Panc1 (cell line): ENCODE measurements at regions not wholly inside any gene's neighbourhood (a gene's known extent, or its start where the extent isn't known, plus 50 kb on each side); places are given as distances from the start of the nearest gene placed in this dataset.

Experiments used
- ATAC-seq: fragments of 200-7000 bp; cut with Tn5 transposase; 2 replicates; pipeline ENCODE4 v1.9.1; 2020; ENCODE audit warnings: mild to moderate bottlenecking, moderate library complexity
- BruUV-seq: library from RNA; stranded (reverse); fragments of 400-500 nt; replicated peaks from 2 replicates; lab custom pipeline; 2021; lab: Mats Ljungman, UMichigan
- CTCF ChIA-PET: fragments of 300-600 bp; sonication (Branson Sonifier 250); formaldehyde crosslinking; loops from one replicate; lab custom pipeline; 2022; ENCODE audit warnings: antibody characterized with exemption; lab: Charles Lee
- POLR2A ChIA-PET: fragments of 300-600 bp; sonication (Branson Sonifier 250); formaldehyde crosslinking; loops from one replicate; lab custom pipeline; 2022; ENCODE audit warnings: antibody characterized with exemption; lab: Charles Lee
- DNase-seq: peaks from one replicate; pipeline ENCODE4 v3.0.0-alpha.2; 2010; ENCODE audit warnings: low read depth, low spot score
- H3K27ac ChIP-seq: 2 replicates; pipeline ENCODE4 v1.5.1; 2011; ENCODE audit warnings: mild to moderate bottlenecking, low read length, inconsistent platforms
- H3K27me3 ChIP-seq: fragments of 200-500 bp; sonication (Bioruptor generic); 2 replicates; pipeline ENCODE4 v1.6.0; 2014; ENCODE audit warnings: low read length, inconsistent platforms; ENCODE audit not compliant: control insufficient read depth, insufficient read depth
- H3K36me3 ChIP-seq: fragments of 200-500 bp; sonication (Bioruptor generic); 2 replicates; pipeline ENCODE4 v1.5.1; 2014; ENCODE audit warnings: inconsistent platforms, mild to moderate bottlenecking, low read length, moderate library complexity; ENCODE audit not compliant: control insufficient read depth, insufficient read depth
- H3K4me1 ChIP-seq: 2 replicates; pipeline ENCODE4 v1.5.1; 2011; ENCODE audit warnings: inconsistent platforms, mild to moderate bottlenecking, low read length, moderate library complexity; ENCODE audit not compliant: control insufficient read depth, insufficient read depth
- H3K4me3 ChIP-seq, 2 experiments: 2 replicates each; pipeline ENCODE4 v1.5.1; 2011 to 2012; ENCODE audit warnings: low read depth in 2 of 2, low read length in 2 of 2, mild to moderate bottlenecking in 2 of 2, inconsistent platforms in 1 of 2, moderate library complexity in 1 of 2
- H3K9me3 ChIP-seq: fragments of 200-500 bp; sonication (Bioruptor generic); 2 replicates; pipeline ENCODE4 v1.5.1; 2014; ENCODE audit warnings: low read depth, mild to moderate bottlenecking, inconsistent platforms, low read length, moderate library complexity; ENCODE audit not compliant: control insufficient read depth, insufficient read depth
- POLR2AphosphoS5 ChIP-seq: IDR thresholded peaks from 2 replicates; pipeline ENCODE4 v1.6.1; 2012; ENCODE audit warnings: mild to moderate bottlenecking, low read depth, low read length, moderate library complexity
- SIN3A ChIP-seq: IDR thresholded peaks from 2 replicates; pipeline ENCODE4 v1.6.1; 2012; ENCODE audit warnings: low read depth, mild to moderate bottlenecking, low read length, moderate library complexity, borderline replicate concordance; ENCODE audit not compliant: insufficient read depth
- TCF7L2 ChIP-seq: IDR thresholded peaks from 2 replicates; pipeline ENCODE4 v1.6.1; 2011; ENCODE audit warnings: mild to moderate bottlenecking, low read depth, low read length, inconsistent platforms
- in situ Hi-C: cut with HindIII; loops from 2 replicates; pipeline ENCODE4 v1.10.0; 2016; ENCODE audit warnings: low sequenced_read_pairs, low pct_unique_long_range_greater_than_20kb
- intact Hi-C: fragments of 100-400 bp; cut with micrococcal nuclease; formaldehyde crosslinking; loops from one replicate; pipeline ENCODE4 v1.10.0; 2022; ENCODE audit not compliant: unreplicated experiment
- TF ChIP-seq, protein P1 (sequence below): fragments of 450-650 bp; IDR thresholded peaks from 2 replicates; pipeline ENCODE4 v1.5.1; 2017; ENCODE audit warnings: mild to moderate bottlenecking
- TF ChIP-seq, protein P2 (sequence below), 2 experiments: IDR thresholded peaks; 2 replicates each; pipeline ENCODE4 v1.6.1; 2011 to 2012; ENCODE audit warnings: low read depth in 2 of 2, control low read depth in 1 of 2, low read length in 1 of 2, mild to moderate bottlenecking in 1 of 2, moderate library complexity in 1 of 2; ENCODE audit not compliant: insufficient read depth in 1 of 2

DNA sequence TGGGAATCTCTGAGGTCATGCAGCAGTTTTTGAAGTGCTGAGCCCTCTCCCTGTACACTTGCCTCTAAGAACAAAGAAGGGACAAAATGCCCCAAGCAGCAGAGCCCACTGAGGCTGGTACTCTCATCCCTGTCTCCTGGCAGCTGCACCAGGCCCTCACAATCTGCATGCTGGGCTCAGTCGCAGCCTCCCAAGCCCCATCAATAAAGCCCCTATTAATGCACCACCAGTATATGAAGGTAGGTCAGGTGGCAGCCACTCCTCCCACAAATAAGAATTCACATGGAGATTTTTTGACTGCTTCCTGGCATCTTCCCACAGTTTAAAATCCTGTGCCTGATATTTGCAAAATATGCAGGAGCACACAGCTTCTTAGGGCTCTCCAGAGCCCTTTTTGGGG lies 181.2 kb upstream of the PALMD start:
- Histone ChIP-seq H3K36me3 (no peaks in the 10 kb centered on the region), H3K4me3 (no peak overlapping the region), H3K27ac (no peak overlapping the region), H3K9me3 (no peaks in the 10 kb centered on the region), H3K4me1 (no peaks in the 10 kb centered on the region), H3K27me3 (no peaks in the 10 kb centered on the region)
- ChIA-PET CTCF (no interaction called here), POLR2A (interaction anchor here (0.6 kb wide), 1 partner anchor 695 kb away, joined by 3 read pairs; no protein-coding TSS in a partner anchor)
- in situ Hi-C loops = no loop called here
- DNase-seq (no peak), ATAC-seq (no peak)
- no TSS peak for BruUV-seq
- TF ChIP-seq, protein P1, sequence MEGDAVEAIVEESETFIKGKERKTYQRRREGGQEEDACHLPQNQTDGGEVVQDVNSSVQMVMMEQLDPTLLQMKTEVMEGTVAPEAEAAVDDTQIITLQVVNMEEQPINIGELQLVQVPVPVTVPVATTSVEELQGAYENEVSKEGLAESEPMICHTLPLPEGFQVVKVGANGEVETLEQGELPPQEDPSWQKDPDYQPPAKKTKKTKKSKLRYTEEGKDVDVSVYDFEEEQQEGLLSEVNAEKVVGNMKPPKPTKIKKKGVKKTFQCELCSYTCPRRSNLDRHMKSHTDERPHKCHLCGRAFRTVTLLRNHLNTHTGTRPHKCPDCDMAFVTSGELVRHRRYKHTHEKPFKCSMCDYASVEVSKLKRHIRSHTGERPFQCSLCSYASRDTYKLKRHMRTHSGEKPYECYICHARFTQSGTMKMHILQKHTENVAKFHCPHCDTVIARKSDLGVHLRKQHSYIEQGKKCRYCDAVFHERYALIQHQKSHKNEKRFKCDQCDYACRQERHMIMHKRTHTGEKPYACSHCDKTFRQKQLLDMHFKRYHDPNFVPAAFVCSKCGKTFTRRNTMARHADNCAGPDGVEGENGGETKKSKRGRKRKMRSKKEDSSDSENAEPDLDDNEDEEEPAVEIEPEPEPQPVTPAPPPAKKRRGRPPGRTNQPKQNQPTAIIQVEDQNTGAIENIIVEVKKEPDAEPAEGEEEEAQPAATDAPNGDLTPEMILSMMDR = no peak
- TF ChIP-seq POLR2AphosphoS5 = no peak
- no peak for TF ChIP-seq SIN3A
- TF ChIP-seq, protein P2, sequence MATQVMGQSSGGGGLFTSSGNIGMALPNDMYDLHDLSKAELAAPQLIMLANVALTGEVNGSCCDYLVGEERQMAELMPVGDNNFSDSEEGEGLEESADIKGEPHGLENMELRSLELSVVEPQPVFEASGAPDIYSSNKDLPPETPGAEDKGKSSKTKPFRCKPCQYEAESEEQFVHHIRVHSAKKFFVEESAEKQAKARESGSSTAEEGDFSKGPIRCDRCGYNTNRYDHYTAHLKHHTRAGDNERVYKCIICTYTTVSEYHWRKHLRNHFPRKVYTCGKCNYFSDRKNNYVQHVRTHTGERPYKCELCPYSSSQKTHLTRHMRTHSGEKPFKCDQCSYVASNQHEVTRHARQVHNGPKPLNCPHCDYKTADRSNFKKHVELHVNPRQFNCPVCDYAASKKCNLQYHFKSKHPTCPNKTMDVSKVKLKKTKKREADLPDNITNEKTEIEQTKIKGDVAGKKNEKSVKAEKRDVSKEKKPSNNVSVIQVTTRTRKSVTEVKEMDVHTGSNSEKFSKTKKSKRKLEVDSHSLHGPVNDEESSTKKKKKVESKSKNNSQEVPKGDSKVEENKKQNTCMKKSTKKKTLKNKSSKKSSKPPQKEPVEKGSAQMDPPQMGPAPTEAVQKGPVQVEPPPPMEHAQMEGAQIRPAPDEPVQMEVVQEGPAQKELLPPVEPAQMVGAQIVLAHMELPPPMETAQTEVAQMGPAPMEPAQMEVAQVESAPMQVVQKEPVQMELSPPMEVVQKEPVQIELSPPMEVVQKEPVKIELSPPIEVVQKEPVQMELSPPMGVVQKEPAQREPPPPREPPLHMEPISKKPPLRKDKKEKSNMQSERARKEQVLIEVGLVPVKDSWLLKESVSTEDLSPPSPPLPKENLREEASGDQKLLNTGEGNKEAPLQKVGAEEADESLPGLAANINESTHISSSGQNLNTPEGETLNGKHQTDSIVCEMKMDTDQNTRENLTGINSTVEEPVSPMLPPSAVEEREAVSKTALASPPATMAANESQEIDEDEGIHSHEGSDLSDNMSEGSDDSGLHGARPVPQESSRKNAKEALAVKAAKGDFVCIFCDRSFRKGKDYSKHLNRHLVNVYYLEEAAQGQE (IDR thresholded peaks at IDR 0.05; ENCODE audit: insufficient read depth in 1 of 2, low read depth in 2 of 2, low read length in 1 of 2) = no peak
- no peak for TF ChIP-seq TCF7L2
- intact Hi-C loops = no loop called here

DNA sequence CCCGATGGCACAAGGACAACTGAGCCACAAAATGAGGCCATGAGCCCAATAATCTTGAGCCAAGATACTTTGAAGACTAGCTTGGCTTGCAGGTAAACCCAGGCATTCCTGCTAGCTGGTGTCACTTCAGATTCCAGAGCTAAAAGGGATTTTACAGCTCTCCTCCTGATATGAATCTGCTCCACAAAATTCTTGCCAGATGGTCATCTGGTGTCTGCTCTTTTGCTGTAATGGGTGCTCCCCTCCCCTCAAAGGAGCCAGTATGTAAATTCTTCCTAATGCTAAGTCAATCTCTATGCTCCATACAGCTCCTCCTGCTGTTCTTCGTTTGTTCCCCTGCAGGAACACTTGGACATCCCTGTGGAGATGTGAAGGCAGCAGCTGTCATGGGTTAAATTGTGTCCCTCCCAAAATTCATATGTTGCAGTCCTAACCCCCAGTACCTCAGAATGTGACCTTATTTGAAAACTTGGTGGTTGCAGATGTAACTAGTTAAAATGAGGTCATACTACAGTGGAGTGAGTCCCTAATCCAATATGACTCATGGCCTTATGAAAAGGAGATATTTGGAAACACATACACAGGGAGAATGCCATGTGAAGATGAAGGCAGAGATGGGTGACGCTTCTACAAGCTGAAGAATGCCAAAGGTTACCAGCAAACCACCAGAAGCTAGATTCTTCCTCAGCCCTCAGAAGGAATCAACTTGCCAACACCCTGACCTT lies 180.6 kb upstream of the PALMD start:
- in situ Hi-C loops (no loop called here), intact Hi-C loops (no loop called here)
- no TSS peak for BruUV-seq
- TF ChIP-seq SIN3A (no peak), TCF7L2 (no peak), POLR2AphosphoS5 (no peak)
- TF ChIP-seq, protein P2 (IDR thresholded peaks at IDR 0.05; ENCODE audit: insufficient read depth in 1 of 2, low read depth in 2 of 2, low read length in 1 of 2) = no peak
- TF ChIP-seq, protein P1 = no peak
- ChIA-PET CTCF (no interaction called here), POLR2A (interaction anchor here (0.6 kb wide), 1 partner anchor 696 kb away, joined by 3 read pairs; no protein-coding TSS in a partner anchor)
- ATAC-seq (no peak), DNase-seq (no peak)
- Histone ChIP-seq H3K27me3 (no peaks in the 10 kb centered on the region), H3K4me1 (no peaks in the 10 kb centered on the region), H3K36me3 (no peaks in the 10 kb centered on the region), H3K4me3 (no peak overlapping the region), H3K27ac (no peak overlapping the region), H3K9me3 (no peaks in the 10 kb centered on the region)
